ENCODE measurements at regions not wholly inside any gene's neighbourhood (a gene's known extent, or its start where the extent isn't known, plus 50 kb on each side); places are given as distances from the start of the nearest gene placed in this dataset.

- TF ChIP-seq POLR2A (IDR thresholded peaks at IDR 0.05): no peak
- TF ChIP-seq CTCF (IDR thresholded peaks at IDR 0.05): no peak
Observed at GRCh38 chr6:104473021-104473429, 386.7 kb downstream of the HACE1 start.

Data from testis (tissue), 2 donors.